H9 (cell line): ENCODE measurements at regions not wholly inside any gene's neighbourhood (a gene's known extent, or its start where the extent isn't known, plus 50 kb on each side); places are given as distances from the start of the nearest gene placed in this dataset.
A peak's percentile ranks its signal among the peaks of the same experiment; 100 is the strongest.

Source experiments
- DNase-seq: peaks from one replicate; pipeline ENCODE4 v3.0.0-alpha.2; 2017
- H2AFZ ChIP-seq: one replicate; pipeline ENCODE4 v1.6.1; 2013; ENCODE audit warnings: mild to moderate bottlenecking, low read length, control low read depth, moderate library complexity
- H2AK5ac ChIP-seq: 2 replicates; pipeline ENCODE4 v1.6.1; 2013; ENCODE audit warnings: low read length, control low read depth, mixed read lengths; ENCODE audit not compliant: insufficient read length
- H2BK120ac ChIP-seq: one replicate; pipeline ENCODE4 v1.6.1; 2013; ENCODE audit warnings: low read depth, mild to moderate bottlenecking, low read length, control low read depth, inconsistent platforms; ENCODE audit not compliant: poor library complexity, severe bottlenecking
- H2BK12ac ChIP-seq: 2 replicates; pipeline ENCODE4 v1.6.1; 2013; ENCODE audit warnings: low read length, control low read depth, mixed read lengths, low read depth; ENCODE audit not compliant: insufficient read length
- H2BK15ac ChIP-seq: 2 replicates; pipeline ENCODE4 v1.6.1; 2013; ENCODE audit warnings: low read depth, low read length, control low read depth
- H2BK20ac ChIP-seq: one replicate; pipeline ENCODE4 v1.6.1; 2013; ENCODE audit warnings: low read depth, mild to moderate bottlenecking, low read length, control low read depth, inconsistent platforms; ENCODE audit not compliant: poor library complexity, severe bottlenecking
- H2BK5ac ChIP-seq: 2 replicates; pipeline ENCODE4 v1.6.1; 2013; ENCODE audit warnings: low read length, control low read depth, mixed read lengths; ENCODE audit not compliant: insufficient read length
- H3K14ac ChIP-seq: 2 replicates; pipeline ENCODE4 v1.6.1; 2013; ENCODE audit warnings: low read length, control low read depth; ENCODE audit not compliant: insufficient read depth
- H3K18ac ChIP-seq: 2 replicates; pipeline ENCODE4 v1.6.1; 2013; ENCODE audit warnings: low read depth, mild to moderate bottlenecking, mixed read lengths, low read length, control low read depth; ENCODE audit not compliant: insufficient read length
- H3K23ac ChIP-seq: 2 replicates; pipeline ENCODE4 v1.6.1; 2013; ENCODE audit warnings: low read length, control low read depth, mixed read lengths, low read depth; ENCODE audit not compliant: insufficient read length
- H3K23me2 ChIP-seq: 2 replicates; pipeline ENCODE4 v1.6.1; 2013; ENCODE audit warnings: low read depth, mild to moderate bottlenecking, mixed read lengths, low read length, control low read depth; ENCODE audit not compliant: insufficient read length, poor library complexity, severe bottlenecking
- H3K27ac ChIP-seq: 2 replicates; pipeline ENCODE4 v1.5.1; 2013; ENCODE audit warnings: low read length, control low read depth, mixed read lengths, low read depth; ENCODE audit not compliant: insufficient read length
- H3K27me3 ChIP-seq: 2 replicates; pipeline ENCODE4 v1.6.1; 2013; ENCODE audit warnings: low read length, control low read depth, inconsistent platforms; ENCODE audit not compliant: insufficient read depth
- H3K4ac ChIP-seq: 2 replicates; pipeline ENCODE4 v1.6.1; 2013; ENCODE audit warnings: low read depth, mild to moderate bottlenecking, control low read depth, inconsistent platforms, low read length, moderate library complexity
- H3K4me1 ChIP-seq: 2 replicates; pipeline ENCODE4 v1.6.1; 2013; ENCODE audit warnings: low read length, control low read depth, inconsistent platforms; ENCODE audit not compliant: insufficient read depth
- H3K4me2 ChIP-seq: 2 replicates; pipeline ENCODE4 v1.6.1; 2013; ENCODE audit warnings: low read length, control low read depth, mixed read lengths; ENCODE audit not compliant: insufficient read length, insufficient read depth
- H3K56ac ChIP-seq: 2 replicates; pipeline ENCODE4 v1.6.1; 2013; ENCODE audit warnings: low read depth, mild to moderate bottlenecking, mixed read lengths, low read length, control low read depth; ENCODE audit not compliant: insufficient read length
- H3K79me1 ChIP-seq: 2 replicates; pipeline ENCODE4 v1.6.1; 2013; ENCODE audit warnings: low read depth, mild to moderate bottlenecking, moderate library complexity, low read length, control low read depth, inconsistent platforms; ENCODE audit not compliant: insufficient read depth, poor library complexity, severe bottlenecking
- H3K79me2 ChIP-seq: 2 replicates; pipeline ENCODE4 v1.6.1; 2013; ENCODE audit warnings: low read length, control low read depth, inconsistent platforms; ENCODE audit not compliant: insufficient read depth
- H3K9ac ChIP-seq: 2 replicates; pipeline ENCODE4 v1.6.1; 2013; ENCODE audit warnings: low read length, control low read depth, mixed read lengths; ENCODE audit not compliant: insufficient read length; ENCODE audit errors: extremely low read depth
- H3K9me3 ChIP-seq: one replicate; pipeline ENCODE4 v1.6.1; 2013; ENCODE audit warnings: low read depth, low read length, inconsistent platforms; ENCODE audit not compliant: control insufficient read depth
- H3T11ph ChIP-seq: one replicate; pipeline ENCODE4 v1.6.1; 2013; ENCODE audit warnings: mild to moderate bottlenecking, low read length, control low read depth, inconsistent platforms
- H4K20me1 ChIP-seq: one replicate; pipeline ENCODE4 v1.6.1; 2013; ENCODE audit not compliant: control insufficient read depth, insufficient read length, insufficient read depth
- H4K5ac ChIP-seq: 2 replicates; pipeline ENCODE4 v1.6.1; 2013; ENCODE audit warnings: low read depth, mild to moderate bottlenecking, mixed read lengths, low read length, control low read depth; ENCODE audit not compliant: insufficient read length
- H4K8ac ChIP-seq: replicated peaks from 2 replicates; pipeline ENCODE4 v1.6.1; 2013; ENCODE audit warnings: low read length, control low read depth, mixed read lengths, low read depth; ENCODE audit not compliant: insufficient read length
- H4K91ac ChIP-seq: 2 replicates; pipeline ENCODE4 v1.6.1; 2013; ENCODE audit warnings: low read depth, mild to moderate bottlenecking, moderate library complexity, mixed read lengths, low read length, control low read depth; ENCODE audit not compliant: insufficient read length
- H3K27ac Mint-ChIP-seq, 3 experiments: 2 replicates in 2 of 3; 3 replicates in 1 of 3; pipeline ENCODE4 v1.8.0; 2020 to 2021; ENCODE audit warnings: mixed read lengths in 3 of 3, mild to moderate bottlenecking in 1 of 3, moderate library complexity in 1 of 3
- H3K27me3 Mint-ChIP-seq: 2 replicates; pipeline ENCODE4 v1.8.0; 2021; ENCODE audit warnings: low read depth, mild to moderate bottlenecking, moderate library complexity, mixed read lengths
- H3K36me3 Mint-ChIP-seq, 3 experiments: 2 replicates in 2 of 3; 3 replicates in 1 of 3; pipeline ENCODE4 v1.8.0; 2020 to 2021; ENCODE audit warnings: low read depth in 3 of 3, mixed read lengths in 3 of 3; ENCODE audit not compliant: insufficient read depth in 1 of 3
- H3K4me1 Mint-ChIP-seq, 2 experiments: 2 replicates each; pipeline ENCODE4 v1.8.0; 2020; ENCODE audit warnings: mixed read lengths in 2 of 2
- H3K4me3 Mint-ChIP-seq, 2 experiments: 2 replicates in 1 of 2; 3 replicates in 1 of 2; pipeline ENCODE4 v1.8.0; 2020 to 2021; ENCODE audit warnings: mild to moderate bottlenecking in 2 of 2, mixed read lengths in 2 of 2, moderate library complexity in 1 of 2
- H3K9me3 Mint-ChIP-seq, 2 experiments: 2 replicates in 1 of 2; 3 replicates in 1 of 2; pipeline ENCODE4 v1.8.0; 2020; ENCODE audit warnings: mild to moderate bottlenecking in 2 of 2, mixed read lengths in 2 of 2, moderate library complexity in 1 of 2
- WGBS: extraction: QIAGEN DNeasy Blood & Tissue Kit; methylation state at CpG from one replicate; pipeline ENCODE4 v1.1.7; 2013; ENCODE audit warnings: missing lambda C conversion rate, low lambda C conversion rate, mixed read lengths; ENCODE audit not compliant: insufficient read length; ENCODE audit errors: extremely low coverage; 5-methylcytosine and 5-hydroxymethylcytosine counted together
- TF ChIP-seq, protein P1 (sequence below): fragments of 200-600 bp; sonication (generic); conservative IDR thresholded peaks from 3 replicates; pipeline ENCODE4 v1.8.0; 2021; ENCODE audit warnings: antibody characterized with exemption, mild to moderate bottlenecking

- Histone ChIP-seq H2BK12ac (no peak overlapping the region), H3K14ac (no peak overlapping the region), H4K20me1 (no peaks in the 10 kb centered on the region), H3K4ac (no peak overlapping the region), H3K9me3 (no peaks in the 10 kb centered on the region), H3K79me2 (no peaks in the 10 kb centered on the region), H3K27me3 (no peaks in the 10 kb centered on the region), H2BK5ac (no peak overlapping the region), H2AK5ac (no peak overlapping the region), H2AFZ (no peak overlapping the region), H3K18ac (no peak overlapping the region), H3K4me2 (no peak overlapping the region), H3K27ac (no peak overlapping the region), H3K4me1 (peaks cover 3% of the 10 kb centered on the region; the same call in 1 of the 2 replicates), H4K91ac (no peak overlapping the region), H3K56ac (no peak overlapping the region), H4K8ac (no peak overlapping the region), H3T11ph (no peak overlapping the region), H3K9ac (no peak overlapping the region), H2BK20ac (no peak overlapping the region), H2BK120ac (no peak overlapping the region), H4K5ac (no peak overlapping the region), H3K23me2 (no peaks in the 10 kb centered on the region), H3K79me1 (no peaks in the 10 kb centered on the region), H3K23ac (no peak overlapping the region), H2BK15ac (no peak overlapping the region)
- Mint-ChIP-seq H3K4me1 (peaks cover 22 to 29% of the 10 kb centered on the region in 2 experiments), H3K27ac (no peak overlapping the region), H3K9me3 (no peaks in the 10 kb centered on the region), H3K4me3 (no peak overlapping the region), H3K36me3 (no peaks in the 10 kb centered on the region), H3K27me3 (no peaks in the 10 kb centered on the region)
- WGBS = no CpG with 5 or more reads among the region's 5 CpGs
- DNase-seq = peak; percentile 44
- TF ChIP-seq, protein P1, sequence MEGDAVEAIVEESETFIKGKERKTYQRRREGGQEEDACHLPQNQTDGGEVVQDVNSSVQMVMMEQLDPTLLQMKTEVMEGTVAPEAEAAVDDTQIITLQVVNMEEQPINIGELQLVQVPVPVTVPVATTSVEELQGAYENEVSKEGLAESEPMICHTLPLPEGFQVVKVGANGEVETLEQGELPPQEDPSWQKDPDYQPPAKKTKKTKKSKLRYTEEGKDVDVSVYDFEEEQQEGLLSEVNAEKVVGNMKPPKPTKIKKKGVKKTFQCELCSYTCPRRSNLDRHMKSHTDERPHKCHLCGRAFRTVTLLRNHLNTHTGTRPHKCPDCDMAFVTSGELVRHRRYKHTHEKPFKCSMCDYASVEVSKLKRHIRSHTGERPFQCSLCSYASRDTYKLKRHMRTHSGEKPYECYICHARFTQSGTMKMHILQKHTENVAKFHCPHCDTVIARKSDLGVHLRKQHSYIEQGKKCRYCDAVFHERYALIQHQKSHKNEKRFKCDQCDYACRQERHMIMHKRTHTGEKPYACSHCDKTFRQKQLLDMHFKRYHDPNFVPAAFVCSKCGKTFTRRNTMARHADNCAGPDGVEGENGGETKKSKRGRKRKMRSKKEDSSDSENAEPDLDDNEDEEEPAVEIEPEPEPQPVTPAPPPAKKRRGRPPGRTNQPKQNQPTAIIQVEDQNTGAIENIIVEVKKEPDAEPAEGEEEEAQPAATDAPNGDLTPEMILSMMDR = peak; percentile 47; the same call in 2 of the 3 replicates
Measured at GRCh38 chr13:73171926-73172325, 113.1 kb downstream of the KLF5 start.
